GM21717 (cell line): ENCODE measurements at regions not wholly inside any gene's neighbourhood (a gene's known extent, or its start where the extent isn't known, plus 50 kb on each side); places are given as distances from the start of the nearest gene placed in this dataset.
A peak's percentile ranks its signal among the peaks of the same experiment; 100 is the strongest.

ENCODE experiments used
- ATAC-seq: cut with Tn5 transposase; IDR thresholded peaks from one replicate; pipeline ENCODE4 v1.9.1; 2021; ENCODE audit warnings: mild to moderate bottlenecking, moderate library complexity; ENCODE audit not compliant: unreplicated experiment

DNA sequence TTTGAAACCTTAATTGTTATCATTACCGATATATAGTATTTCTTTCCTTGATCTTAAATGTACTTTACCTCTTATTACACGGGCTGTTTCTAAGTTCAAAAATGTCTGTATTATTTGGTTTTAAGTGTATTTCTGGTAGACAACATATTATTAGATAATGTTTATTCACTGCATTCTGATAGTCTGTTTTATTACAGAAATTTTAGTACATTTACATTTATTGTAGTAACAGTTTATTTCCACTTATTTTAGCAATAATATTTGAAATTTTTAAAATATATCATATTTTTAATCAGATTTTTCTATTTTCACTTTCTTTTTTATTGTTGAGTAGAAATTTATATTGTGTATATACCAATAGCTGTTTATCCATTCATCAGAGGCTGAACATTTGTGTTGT, 1195.2 kb downstream of the TBC1D22A start:
- no peak for ATAC-seq

DNA sequence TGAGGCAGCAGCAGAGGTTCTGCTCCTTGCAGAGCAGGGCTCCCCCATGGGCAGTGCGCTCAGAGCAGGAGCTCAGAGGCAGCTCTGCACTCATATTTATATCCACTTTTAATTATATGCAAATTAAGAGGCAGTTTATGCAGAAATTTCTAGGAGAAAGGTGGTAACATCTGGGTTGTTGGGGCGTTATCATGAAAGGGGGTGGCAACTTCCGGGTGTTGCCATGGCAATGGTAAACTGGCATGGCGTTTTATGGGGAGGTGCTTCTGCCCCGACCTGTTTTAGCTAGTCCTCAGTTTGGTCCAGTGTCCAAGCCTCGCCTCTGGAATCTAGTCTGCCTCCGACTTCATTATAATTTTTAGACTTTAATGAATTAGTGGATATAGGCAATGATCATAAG, 1191.7 kb downstream of the TBC1D22A start:
- no peak for ATAC-seq

DNA sequence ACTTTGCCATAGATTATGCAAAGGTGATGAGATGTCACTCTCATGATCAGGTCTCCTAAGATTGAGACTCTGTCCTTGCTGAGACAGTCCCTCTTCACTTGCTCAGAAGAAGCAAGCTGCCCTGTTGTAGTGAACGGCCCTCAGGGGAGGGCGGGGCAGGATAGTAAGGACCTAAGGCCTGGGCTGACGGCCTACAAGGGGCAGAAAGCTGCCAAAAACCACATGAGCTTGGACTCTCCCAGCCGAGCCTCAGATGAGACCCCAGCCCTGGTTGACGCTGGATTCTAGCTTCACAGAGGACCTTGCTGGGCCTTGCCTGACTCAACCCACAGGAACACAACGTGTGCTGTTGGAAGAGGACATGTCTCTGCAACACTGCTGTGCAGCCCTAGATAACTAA, 1182.5 kb downstream of the TBC1D22A start:
- ATAC-seq: no peak

DNA sequence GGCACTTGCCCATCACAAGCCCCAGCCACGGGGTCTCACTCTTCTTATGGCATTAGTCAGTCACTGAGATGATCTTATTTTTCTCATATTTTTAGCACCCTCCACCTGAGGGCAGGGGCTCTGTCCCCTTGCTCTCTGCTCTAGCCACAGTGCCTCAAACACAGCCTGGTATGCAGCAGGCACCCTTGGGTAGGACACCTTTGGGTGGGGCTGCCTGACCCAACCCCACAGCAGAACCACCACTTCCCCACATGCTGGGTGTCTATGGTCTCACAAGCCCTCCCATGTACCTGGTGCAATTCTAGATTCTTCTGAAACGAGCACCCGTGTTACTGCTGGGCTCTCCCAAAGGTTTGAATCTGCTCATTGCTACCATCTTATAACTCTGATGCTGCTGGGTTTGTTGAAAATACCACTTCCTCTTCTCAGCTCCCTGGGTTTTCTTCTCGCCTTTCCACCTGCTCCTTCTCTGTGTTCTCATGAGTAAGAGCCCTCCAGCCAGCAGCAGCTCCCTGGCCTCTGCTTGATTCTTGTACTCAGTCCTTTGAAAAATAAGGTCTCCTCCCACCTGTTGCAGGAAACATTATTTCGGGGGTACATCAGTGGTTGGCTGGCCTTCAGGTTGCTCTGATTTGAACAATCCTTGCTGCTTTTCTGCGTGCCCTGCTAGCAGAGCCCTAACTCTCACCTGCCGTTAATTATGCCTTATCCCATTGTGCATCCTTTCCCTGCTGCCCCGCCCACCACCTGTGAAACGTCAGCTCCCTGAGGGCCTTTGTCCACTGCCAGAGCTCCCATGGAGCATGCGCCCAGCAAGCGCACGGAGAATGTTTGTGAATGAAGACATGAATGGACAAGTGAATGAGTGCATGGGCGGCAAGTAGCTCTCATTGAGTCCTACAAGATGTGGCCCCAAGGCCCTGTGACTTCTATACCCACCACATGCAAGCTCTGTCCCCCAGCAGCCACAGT, 1181.6 kb downstream of the TBC1D22A start:
- no peak for ATAC-seq

DNA sequence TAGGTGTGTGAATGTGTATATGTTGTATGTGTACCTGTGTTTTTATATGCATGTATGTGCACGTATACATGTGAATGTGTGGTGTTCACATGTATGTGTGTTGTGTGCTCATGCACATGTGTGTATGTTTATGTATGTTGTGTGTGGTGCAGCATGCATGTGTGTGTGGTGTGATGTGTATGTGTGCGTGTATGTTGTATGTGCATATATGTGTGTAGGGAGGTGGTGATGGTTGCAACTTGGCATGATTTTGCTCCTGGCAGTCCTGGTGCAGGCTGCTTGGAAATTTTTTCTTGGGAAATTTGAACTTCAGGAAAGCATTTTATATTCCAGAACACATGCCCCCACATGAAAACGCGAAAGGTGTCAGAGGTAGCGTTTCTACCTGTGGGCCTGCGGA, 1177.8 kb downstream of the TBC1D22A start:
- ATAC-seq: no peak

DNA sequence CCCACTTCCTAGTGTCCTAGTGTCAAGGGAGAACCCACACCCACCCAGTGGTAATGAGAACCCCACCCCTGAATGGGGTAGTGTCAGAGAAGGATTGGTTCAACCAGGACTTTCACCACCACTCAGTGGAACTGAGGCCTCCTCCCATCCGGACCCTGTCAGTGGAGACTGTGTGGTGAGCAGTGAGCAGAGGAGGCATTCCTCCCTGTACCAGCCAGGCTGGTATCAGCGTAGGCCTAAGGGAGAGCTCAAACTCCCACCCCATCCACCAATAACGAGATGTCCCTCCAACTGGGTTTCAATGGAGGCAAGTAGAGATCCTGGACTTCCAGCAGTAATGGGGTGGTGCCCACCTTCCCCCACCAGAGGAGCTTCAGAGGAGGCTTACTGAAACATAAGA, 1171.4 kb downstream of the TBC1D22A start:
- ATAC-seq: no peak

DNA sequence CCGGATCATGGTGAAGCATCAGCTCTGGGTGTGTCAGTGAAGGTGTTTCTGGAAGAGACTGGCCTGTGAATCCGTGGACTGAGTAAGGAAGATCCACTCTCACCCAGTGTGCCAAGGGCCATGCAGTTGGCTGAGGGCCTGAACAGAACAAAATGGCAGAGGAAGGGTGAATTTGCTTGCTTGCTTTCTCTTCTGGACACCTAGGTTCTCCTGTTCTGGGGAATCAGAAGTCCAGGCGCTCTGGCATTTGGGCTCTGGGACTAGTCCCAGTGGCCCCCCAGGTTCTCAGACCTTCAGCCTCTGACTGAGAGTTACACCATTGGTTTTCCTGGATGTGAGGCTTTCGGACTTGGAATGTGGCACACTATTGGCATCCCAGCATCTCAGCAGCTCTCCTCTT, 1170.8 kb downstream of the TBC1D22A start:
- ATAC-seq: no peak

DNA sequence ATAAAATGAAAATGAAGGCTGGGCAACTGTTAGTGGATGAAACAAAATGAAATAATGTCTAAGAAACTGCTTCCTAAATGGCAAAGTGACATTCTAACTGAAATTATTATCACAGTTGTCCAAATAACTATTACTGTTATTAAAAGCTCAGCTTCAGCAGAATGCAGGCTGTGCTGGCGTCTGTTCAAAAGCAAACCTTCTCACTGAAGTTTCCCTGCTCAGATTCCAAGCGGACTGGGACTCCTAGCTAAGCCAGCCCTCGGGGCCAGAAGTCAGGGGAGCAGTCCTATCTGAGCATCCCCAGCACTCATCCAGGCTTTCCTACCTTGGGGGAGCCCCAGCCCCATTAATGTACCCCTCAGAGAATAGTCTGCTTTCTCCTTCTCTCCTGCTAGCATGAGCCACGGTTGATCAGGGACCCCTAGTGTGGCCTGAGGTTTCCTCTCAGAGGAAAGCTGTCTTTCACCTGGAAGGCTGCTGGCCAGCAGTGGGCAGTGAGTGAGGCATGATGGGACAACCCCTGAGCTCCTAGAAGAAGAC, 1167.3 kb downstream of the TBC1D22A start:
- ATAC-seq: no peak

DNA sequence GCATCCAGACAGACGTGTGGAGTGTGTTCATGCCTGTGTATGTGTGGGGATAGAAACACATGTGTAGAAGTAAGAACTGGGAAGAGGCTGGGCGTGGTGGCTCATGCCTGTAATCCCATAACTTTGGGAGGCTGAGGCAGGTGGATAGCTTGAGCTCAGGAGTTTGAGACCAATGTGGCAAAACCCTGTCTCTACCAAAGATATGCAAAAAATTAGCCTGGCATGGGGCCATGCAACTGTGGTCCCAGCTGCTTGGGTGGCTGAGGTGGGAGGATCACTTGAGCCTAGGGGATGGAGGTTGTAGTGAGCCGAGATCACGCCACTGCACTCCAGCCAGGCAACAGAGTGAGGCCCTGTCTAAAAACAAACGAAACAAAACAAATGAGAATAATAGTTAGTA, 1166.6 kb downstream of the TBC1D22A start:
- no peak for ATAC-seq

DNA sequence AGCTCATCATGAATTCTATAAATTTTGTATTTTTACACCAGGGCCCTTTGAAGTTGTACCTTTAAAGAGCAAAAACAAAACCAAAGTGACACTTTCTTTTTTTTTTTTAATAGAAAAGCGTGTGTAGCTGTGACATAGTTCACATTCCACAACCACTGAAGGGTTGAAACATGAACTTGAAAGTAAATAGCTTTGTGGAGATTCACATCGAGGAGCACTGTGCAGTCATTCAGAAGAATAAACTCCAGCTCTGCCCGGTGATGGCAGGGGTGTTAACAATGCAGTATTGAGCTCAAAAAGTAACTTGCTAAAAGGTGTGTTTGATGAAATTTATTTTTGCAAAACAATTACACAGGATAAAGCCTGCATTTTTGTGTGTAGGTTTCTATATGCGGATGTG, 1166.2 kb downstream of the TBC1D22A start:
- ATAC-seq: no peak

DNA sequence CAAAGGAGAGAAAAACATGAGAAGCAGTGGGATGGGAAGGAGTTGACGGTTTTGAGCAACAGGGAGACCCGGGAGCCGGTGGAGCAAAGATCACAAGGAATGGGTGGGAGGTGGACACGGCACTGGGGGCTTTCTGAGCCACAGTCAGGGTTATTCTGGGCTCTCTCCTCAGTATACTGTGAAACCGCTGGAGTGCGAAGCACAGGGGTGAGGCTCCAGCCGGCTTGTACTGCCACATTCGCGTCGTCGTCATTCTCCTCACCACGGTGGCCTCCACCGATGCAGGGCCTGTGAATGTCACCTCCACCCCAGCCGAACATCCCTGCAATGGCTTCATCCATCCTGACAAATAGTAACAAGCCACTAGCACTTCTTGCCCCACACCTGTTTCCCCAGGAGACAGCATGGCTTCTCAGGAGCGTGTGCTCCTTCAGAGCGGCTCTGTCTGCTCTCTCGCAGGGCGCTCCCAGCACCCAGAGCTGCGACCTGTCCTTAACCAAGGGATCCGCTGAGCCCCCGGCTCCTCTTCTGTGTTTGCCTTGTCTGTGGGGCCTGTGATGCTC, 1165.3 kb downstream of the TBC1D22A start:
- ATAC-seq: no peak

DNA sequence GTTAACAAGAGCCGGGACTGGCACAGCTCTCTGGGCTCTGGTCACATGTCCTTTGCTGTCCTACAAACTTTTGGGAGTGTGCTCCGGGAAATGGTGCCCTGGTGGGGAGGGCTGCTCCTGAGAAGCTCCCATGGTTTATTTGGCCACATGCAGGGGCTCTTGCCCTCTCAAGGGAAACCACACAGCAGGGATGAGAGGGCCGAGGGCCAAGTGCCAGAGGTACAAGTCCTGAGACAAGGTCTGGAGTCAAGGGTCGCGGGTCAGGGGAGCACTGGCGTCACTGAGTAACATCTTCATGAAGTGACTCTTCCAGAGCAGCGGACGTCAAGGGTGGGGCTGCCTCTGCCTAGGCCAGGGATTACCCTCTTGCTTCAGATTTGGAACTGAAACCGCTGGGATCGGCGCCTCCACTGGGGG, 1160.6 kb downstream of the TBC1D22A start:
- no peak for ATAC-seq

DNA sequence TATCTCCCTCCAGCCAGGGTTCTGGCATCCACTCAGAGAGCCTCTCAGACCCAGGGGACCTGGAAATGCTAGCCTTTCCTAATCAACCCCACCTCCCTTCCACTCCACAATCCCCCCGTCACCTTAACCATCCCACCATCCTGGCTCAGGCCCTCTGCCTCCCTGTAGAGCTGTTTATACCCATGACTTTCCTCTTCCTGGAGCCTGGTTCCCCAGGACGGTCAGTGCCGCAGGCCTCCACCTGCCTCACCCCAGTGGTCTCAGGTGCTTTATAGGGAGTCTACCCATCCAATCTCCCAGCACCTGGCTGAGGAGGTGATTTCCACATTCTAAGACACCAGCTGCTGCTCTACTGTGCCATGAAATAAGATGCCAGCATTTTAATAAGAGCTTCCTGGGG, 1159.5 kb downstream of the TBC1D22A start:
- ATAC-seq: no peak

DNA sequence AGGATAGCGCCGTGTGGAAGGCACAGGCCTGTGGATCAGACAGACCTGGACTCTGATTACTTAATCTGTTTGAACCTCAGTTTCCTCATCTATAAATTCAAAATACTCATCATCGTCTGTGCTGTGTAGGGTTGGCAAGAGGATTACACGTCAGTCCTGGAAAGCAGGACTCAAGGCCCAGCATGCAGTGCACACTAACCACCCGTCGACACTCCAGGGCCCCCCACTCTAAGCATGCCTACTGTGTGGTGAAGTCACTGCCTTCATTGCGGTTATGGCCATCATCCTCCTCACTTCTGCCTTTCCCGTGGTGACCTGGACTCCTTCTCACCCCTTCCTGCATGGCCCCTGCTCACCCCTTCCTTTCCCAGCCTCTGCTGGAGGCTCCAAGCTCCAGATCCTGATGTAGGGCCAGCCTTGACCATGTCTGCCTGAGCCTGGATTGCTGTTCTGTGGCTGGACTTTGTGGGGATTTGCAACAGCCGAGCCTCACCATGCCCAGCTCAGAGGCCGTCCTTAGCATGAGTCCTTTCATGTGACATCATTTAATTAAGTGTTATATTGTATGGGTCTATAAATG, 1158.0 kb downstream of the TBC1D22A start:
- no peak for ATAC-seq

DNA sequence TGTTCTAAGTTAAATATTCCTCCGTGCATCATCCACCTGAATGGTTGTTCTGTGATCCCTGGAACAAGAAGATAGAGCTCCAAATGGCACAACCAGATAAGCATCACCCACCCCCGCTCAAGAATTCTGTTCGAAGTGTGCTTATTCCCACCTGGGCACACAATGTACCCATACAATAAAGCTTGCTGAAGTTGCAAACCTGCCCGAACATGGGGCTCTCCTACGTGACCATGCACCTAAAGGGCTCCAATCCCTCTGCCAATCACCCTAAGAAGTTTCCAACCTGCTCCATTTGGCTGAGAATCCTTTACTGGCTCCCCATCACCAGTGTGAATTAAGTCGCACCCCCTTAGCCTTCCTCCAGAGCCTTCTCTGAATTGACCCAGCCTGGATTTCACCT, 1157.4 kb downstream of the TBC1D22A start:
- ATAC-seq: no peak

DNA sequence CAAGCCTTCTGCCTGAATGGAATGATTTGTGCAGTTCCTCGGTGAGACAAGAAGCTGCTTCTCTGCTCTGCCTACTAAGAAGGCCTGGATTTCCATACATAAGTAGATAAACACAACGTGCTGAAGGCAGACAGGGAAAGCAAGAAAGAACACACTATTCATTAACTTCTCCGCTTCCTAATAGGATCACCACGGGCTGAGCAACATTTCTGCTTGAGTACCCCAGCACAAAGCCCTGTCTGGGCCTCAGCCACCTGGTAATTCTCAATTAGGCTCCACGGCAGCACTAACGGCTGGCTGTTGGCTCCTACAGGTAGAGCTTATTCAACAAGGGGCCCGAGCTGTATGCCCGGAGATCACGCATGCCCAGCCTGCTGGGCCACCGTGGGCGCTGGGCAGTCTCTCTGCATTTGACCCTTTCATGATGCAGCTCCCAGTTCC, 1156.6 kb downstream of the TBC1D22A start:
- peak; percentile 38 for ATAC-seq

DNA sequence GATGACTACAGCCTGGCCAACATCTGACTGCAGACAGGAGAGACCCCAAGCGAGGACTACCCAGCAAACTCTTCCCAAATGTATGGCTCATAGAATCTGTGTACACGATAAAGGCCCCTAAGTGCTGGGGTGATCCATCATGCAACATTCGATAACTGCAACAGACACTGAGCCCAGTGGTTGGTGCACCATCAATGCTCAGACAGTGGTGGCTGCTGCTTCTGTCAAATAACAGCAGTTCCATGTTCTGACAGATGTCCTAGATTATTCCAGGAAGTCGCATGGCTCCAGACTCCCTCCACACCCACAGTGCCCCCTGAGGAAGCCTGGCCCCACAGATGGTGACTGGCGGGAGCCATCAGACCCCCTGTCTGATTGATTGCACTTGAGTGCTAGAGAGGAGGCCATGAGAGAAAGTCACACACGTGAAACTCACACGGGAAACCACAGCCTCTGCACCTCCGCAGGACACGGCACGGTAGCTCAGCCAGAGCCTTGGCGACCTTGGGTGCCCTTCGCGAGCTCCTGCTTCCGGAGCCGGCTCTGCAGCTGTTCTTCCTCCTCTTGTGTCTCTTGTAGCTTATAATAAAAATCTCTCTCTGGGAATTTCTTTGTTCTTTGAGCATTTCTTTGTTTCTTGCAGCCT, 1155.9 kb downstream of the TBC1D22A start:
- peak; percentile 92 for ATAC-seq

DNA sequence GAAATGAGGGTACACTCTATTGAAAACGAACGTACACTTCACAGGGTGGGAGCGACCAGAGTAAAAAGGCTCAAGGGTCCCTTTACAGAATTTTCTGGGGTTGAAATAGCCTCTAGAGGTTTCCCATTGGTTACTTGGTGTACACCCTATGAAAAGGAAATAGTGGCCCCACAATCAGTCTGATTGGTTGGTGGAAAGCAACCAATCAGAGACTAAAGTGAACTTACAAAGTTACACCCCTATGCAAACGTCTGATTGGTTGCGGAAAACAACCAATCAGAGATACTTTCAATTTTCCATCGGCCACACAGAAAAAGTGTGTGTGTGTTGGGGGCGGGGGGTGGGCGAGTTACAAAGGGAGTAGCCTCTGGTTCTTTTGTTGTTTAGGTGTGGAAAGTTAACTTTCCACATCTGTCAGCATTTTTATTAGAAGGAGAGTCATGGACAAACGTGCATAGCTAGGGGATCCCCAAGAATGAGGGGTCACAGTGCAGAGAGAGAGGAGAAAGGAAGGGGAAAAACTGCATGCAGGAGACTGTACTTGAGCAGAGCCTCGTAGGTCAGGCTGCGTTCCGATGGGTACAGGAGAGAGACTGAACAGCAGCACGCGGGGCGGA, 1152.1 kb downstream of the TBC1D22A start:
- no peak for ATAC-seq

DNA sequence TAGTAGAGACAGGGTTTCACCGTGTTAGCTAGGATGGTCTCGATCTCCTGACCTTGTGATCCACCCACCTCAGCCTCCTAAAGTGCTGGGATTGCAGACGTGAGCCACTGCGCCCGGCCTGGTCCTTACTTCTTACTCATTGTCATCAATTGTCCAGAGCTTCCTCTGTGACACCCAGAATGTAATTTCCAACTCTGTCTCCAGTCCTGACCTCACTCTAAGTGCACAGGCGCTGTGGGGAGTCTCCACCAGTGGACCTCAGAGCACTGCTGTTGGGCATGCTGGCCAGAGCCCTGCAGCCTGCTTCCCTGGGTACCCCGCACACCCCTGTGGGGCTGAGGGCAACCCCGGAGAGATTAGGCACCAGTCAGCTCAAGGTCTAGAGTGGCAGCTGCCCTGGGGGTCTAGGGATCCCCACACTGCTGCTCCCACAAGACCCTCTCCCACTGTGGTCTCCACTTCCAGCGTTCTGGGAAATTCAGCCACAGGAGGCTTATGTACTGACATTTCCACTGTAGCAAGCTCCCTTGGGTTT, 1140.3 kb downstream of the TBC1D22A start:
- ATAC-seq: no peak

DNA sequence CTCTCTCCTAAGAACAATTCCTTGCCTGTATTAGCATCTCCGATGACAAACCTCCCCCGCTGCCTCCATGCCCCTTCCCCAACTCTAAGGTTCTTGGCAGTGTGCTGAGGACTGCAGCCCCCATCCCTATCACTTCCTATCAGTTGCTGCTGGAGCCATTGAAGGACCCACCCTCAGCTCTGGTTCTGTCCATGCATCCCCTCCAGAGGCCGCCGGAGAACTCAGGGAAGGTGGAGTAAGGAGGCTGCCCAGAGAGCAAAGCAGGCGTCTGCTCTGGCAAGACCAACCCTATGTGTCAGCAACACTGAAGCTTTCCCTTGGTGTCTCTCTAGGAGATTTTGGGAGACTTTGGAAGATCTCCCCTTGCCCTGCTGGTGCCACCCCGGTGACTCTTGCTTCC, 1139.5 kb downstream of the TBC1D22A start:
- ATAC-seq: no peak

DNA sequence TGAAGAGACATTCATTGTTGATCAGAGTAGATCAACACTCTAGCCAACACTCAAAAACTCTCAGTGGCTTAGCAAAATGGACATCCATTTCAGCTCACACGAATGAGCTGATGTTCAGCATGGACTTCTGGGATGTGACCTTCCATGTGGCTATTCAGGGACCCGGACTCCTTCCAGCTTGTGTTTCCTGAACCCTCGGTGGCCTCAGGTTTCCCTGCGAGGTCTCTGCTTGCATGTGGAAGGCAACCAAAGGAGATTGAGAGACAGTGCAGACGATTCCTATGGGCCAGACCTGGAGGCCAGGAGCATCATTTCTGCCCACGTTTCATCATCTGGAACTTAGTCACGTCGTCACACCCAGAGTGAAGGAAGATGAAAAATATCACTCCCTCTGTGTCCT, 1137.4 kb downstream of the TBC1D22A start:
- no peak for ATAC-seq
